Stomach (tissue), 8 donors: ENCODE measurements at regions not wholly inside any gene's neighbourhood (a gene's known extent, or its start where the extent isn't known, plus 50 kb on each side); places are given as distances from the start of the nearest gene placed in this dataset.
"Not testable (repeated sequence)": the region's sequence is repeated elsewhere in the genome, so short reads cannot be mapped to it uniquely, and the experiment has no call there.

Source experiments
- DNase-seq, 2 donors: peaks; one replicate each; pipeline versions ENCODE4 v3.0.0 to v3.0.0-alpha.2; 2013 to 2019
- H3K27ac ChIP-seq, 5 donors: fragments of 200-600 bp in 4 of 5; sonication (generic) in 4 of 5; one replicate each; pipeline ENCODE4 v1.5.1; 2013 to 2019; ENCODE audit warnings: mild to moderate bottlenecking in 1 of 5, moderate library complexity in 1 of 5
- H3K27me3 ChIP-seq, 3 donors: fragments of 200-600 bp; sonication (generic); one replicate each; pipeline ENCODE4 v1.5.1; 2017 to 2019; ENCODE audit warnings: mixed run types in 1 of 3
- H3K36me3 ChIP-seq, 4 donors: fragments of 200-600 bp; sonication (generic); 1 replicate in 3 of 4; 2 replicates in 1 of 4; pipeline ENCODE4 v1.5.1; 2016 to 2019
- H3K4me1 ChIP-seq, 4 donors: fragments of 200-600 bp; sonication (generic); one replicate each; pipeline ENCODE4 v1.5.1; 2016 to 2019
- H3K4me3 ChIP-seq, 4 donors: fragments of 200-600 bp; sonication (generic) in 3 of 4; one replicate each; pipeline ENCODE4 v1.5.1; 2016 to 2019; ENCODE audit warnings: mild to moderate bottlenecking in 1 of 4
- H3K9me3 ChIP-seq, 4 donors: fragments of 200-600 bp; sonication (generic); one replicate each; pipeline ENCODE4 v1.5.1; 2016 to 2019
- EP300 ChIP-seq: sonication (generic); formaldehyde crosslinking; IDR thresholded peaks from one replicate; pipeline ENCODE4 v1.6.1; 2017; ENCODE audit warnings: antibody characterized with exemption
- POLR2A ChIP-seq, 4 donors: fragments of 450-650 bp; IDR thresholded peaks; one replicate each; pipeline ENCODE4 v1.6.1; 2016; ENCODE audit warnings: antibody characterized with exemption in 4 of 4, control low read depth in 2 of 4, mild to moderate bottlenecking in 1 of 4, moderate library complexity in 1 of 4
- POLR2AphosphoS5 ChIP-seq, 3 donors: sonication (generic); formaldehyde crosslinking; IDR thresholded peaks; one replicate each; pipeline ENCODE4 v1.6.1; 2016; ENCODE audit warnings: antibody characterized with exemption in 3 of 3
- WGBS, 5 donors: extraction: QIAGEN DNeasy Blood & Tissue Kit in 3 of 5; methylation state at CpG; one replicate each; pipeline versions ENCODE4 v1.1.5 to v1.1.7; 2013 to 2018; 5-methylcytosine and 5-hydroxymethylcytosine counted together
- intact Hi-C: fragments of 100-400 bp; cut with DNase I; formaldehyde crosslinking; loops from one replicate; pipeline ENCODE4 v1.15.1; 2023; ENCODE audit warnings: low total_unique reads
- TF ChIP-seq, protein P1 (sequence below), 7 experiments: fragments of 450-650 bp in 4 of 7; fragments of 200-600 bp in 3 of 7; sonication (generic) in 3 of 7; IDR thresholded peaks; one replicate each; pipeline ENCODE4 v1.5.1; 2016 to 2019; ENCODE audit warnings: antibody characterized with exemption in 7 of 7, control low read depth in 2 of 7, mild to moderate bottlenecking in 1 of 7
- donor health status: healthy with polysubstance abuse.
- donor health status: Bipolar disorder and iron deficiency.
- donor health status: healthy.

DNA sequence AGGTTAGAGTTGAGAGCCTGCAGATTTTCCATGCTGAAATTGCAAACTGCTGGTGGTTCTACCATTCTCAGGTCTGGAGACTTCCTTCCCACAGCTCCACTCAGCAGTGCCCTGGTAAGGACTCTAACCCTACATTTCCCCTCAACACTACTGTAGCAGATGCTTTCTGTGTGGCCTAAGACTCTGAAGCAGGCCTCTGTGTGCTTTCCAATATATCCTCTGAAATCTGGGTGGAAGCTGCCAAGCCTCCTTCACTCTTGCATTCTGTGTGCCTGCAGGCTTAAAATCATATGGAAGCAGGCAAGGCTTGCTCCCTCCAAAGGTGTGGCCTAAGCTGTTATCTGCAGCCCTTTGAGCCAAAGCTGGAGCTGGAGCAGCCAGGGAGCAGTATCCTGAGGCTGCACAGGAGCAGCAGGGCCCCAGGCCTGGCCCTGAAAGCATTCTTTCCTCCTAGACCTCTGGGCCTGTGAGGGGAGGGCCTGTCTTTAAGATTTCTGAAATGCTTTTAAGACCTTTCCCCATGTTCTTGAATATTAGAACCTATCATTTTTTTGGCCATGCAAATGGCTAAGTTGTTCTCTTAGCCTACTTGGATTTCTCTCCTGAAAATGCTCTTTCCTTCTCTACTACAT lies 134.1 kb upstream of the TSHZ3 start:
- TF ChIP-seq POLR2A (IDR thresholded peaks at IDR 0.05) (no peak), EP300 (no peak), POLR2AphosphoS5 (IDR thresholded peaks at IDR 0.05) (no peak)
- TF ChIP-seq, protein P1, sequence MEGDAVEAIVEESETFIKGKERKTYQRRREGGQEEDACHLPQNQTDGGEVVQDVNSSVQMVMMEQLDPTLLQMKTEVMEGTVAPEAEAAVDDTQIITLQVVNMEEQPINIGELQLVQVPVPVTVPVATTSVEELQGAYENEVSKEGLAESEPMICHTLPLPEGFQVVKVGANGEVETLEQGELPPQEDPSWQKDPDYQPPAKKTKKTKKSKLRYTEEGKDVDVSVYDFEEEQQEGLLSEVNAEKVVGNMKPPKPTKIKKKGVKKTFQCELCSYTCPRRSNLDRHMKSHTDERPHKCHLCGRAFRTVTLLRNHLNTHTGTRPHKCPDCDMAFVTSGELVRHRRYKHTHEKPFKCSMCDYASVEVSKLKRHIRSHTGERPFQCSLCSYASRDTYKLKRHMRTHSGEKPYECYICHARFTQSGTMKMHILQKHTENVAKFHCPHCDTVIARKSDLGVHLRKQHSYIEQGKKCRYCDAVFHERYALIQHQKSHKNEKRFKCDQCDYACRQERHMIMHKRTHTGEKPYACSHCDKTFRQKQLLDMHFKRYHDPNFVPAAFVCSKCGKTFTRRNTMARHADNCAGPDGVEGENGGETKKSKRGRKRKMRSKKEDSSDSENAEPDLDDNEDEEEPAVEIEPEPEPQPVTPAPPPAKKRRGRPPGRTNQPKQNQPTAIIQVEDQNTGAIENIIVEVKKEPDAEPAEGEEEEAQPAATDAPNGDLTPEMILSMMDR (IDR thresholded peaks at IDR 0.05): no peak
- Histone ChIP-seq H3K27me3 (no peaks in the 10 kb centered on the region), H3K9me3 (peaks cover 0 to 29% (median 13%) of the 10 kb centered on the region in 4 donors), H3K36me3 (no peaks in the 10 kb centered on the region), H3K27ac (no peak overlapping the region), H3K4me3 (no peak overlapping the region), H3K4me1 (no peaks in the 10 kb centered on the region)
- DNase-seq: no peak
- intact Hi-C loops: no loop called here

DNA sequence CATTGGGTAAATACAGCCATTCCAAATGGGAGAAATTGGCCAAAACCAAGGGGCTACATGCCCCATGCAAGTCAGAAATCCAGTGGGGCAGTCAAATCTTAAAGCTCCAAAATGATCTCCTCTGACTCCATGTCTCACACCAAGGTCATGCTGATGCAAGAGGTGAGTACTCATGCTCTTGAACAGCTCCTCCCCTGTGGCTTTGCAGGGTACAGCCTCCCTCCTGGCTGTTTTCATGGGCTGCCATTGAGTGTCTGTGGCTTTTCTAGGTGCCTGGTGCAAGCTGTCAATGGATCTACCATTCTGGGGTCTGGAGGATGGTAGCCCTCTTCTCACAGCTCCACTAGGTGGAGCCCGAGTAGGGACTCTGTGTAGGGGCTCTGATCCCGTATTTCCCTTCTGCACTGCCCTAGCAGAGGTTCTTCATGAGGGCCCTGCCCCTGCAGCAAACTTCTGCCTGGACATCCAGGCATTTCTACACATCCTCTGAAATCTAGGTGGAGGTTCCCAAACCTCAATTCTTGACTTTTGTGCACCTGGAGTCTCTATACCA lies 135.7 kb upstream of the TSHZ3 start:
- H3K4me1 ChIP-seq, H3K36me3 ChIP-seq, intact Hi-C loops, H3K27ac ChIP-seq, DNase-seq, H3K4me3 ChIP-seq, H3K27me3 ChIP-seq: not testable (repeated sequence)
- H3K9me3 ChIP-seq: peaks cover 0 to 29% (median 13%) of the 10 kb centered on the region in 4 donors
- 55 to 74% (median 65%) methylated on average over 2 of the region's 2 CpGs for WGBS, 5 donors

DNA sequence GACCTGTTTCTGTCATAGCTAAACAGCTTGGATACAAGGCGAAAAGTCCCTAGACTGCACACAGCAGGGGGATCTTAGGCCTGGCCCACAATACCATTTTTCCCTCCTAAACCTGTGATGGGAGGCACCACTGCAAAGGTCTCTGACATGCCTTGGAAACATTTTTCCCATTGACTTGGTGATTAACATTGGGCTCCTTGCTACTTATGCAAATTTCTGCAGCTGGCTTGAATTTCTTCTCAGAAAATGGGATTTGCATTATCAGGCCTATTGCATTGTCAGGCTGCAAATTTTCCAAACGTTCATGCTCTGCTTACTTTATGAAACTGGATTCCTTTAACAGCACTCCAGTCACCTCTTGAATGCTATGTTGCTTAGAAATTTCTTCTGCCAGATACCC lies 136.2 kb upstream of the TSHZ3 start:
- H3K4me1 ChIP-seq: no peaks in the 10 kb centered on the region
- intact Hi-C loops: no loop called here
- no peaks in the 10 kb centered on the region for H3K27me3 ChIP-seq
- no peaks in the 10 kb centered on the region for H3K36me3 ChIP-seq
- TF ChIP-seq POLR2AphosphoS5 (IDR thresholded peaks at IDR 0.05) (no peak), POLR2A (IDR thresholded peaks at IDR 0.05) (no peak), EP300 (no peak)
- H3K4me3 ChIP-seq: no peak overlapping the region
- no peak for DNase-seq
- 66 to 80% (median 72%) methylated on average over 2 of the region's 2 CpGs for WGBS, 5 donors
- no peak overlapping the region for H3K27ac ChIP-seq
- peaks cover 0 to 29% (median 13%) of the 10 kb centered on the region in 4 donors for H3K9me3 ChIP-seq

DNA sequence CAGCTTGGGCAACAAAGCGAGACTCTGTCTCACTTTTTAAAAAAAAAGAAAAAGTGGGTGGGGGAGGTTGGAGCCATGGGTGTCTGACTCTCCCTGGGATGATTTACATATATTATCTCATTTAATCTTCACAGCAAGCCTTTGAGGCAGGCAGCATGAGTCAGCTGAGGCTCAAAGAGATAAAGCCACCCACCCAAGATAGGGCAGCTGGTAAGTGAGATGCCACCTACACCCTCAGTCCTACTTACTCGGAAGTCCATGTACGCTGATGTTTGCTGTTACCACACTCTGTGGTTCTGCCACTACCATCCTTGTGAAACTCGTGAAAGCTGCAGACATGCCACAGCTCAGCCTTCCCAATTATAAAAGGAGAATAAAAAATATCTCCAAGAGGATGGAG lies 142.0 kb upstream of the TSHZ3 start:
- no peaks in the 10 kb centered on the region for H3K4me1 ChIP-seq
- intact Hi-C loops: no loop called here
- no peak overlapping the region for H3K4me3 ChIP-seq
- no peak for DNase-seq
- no peak for TF ChIP-seq EP300
- TF ChIP-seq POLR2AphosphoS5 (IDR thresholded peaks at IDR 0.05): no peak
- TF ChIP-seq, protein P1 (IDR thresholded peaks at IDR 0.05): no peak
- TF ChIP-seq POLR2A (IDR thresholded peaks at IDR 0.05): no peak
- H3K27me3 ChIP-seq: no peaks in the 10 kb centered on the region
- H3K27ac ChIP-seq: no peak overlapping the region
- peaks cover 0 to 5% (median 2%) of the 10 kb centered on the region in 4 donors for H3K9me3 ChIP-seq
- 78 to 96% (median 82%) methylated on average over 4 of the region's 4 CpGs for WGBS, 5 donors
- no peaks in the 10 kb centered on the region for H3K36me3 ChIP-seq

DNA sequence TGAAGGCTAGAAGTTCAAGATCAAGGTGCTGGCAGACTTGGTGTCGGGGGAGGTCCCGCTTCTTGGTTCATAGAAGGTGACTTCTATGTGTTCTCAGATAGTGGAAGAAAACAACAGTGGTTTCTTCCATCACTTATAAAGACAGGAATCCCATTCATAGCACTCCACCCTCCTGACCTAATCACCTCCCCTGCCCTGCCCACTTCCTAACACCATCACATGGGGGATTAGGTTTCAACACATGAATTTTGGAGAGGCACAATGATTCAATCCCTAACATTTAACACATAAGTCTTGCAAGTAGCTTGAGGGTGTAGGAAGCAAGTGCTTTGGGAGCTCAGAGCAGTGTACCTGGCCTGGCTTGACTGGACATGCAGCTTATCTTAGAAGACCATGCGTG lies 142.8 kb upstream of the TSHZ3 start:
- intact Hi-C loops: no loop called here
- no peaks in the 10 kb centered on the region for H3K27me3 ChIP-seq
- no peak overlapping the region for H3K27ac ChIP-seq
- 50 to 84% (median 65%) methylated on average over 3 of the region's 3 CpGs for WGBS, 5 donors
- TF ChIP-seq, protein P1 (IDR thresholded peaks at IDR 0.05): no peak
- TF ChIP-seq POLR2AphosphoS5 (IDR thresholded peaks at IDR 0.05) (no peak), EP300 (no peak), POLR2A (IDR thresholded peaks at IDR 0.05) (no peak)
- DNase-seq: no peak
- H3K9me3 ChIP-seq: no peaks in the 10 kb centered on the region
- H3K4me1 ChIP-seq: no peaks in the 10 kb centered on the region
- no peak overlapping the region for H3K4me3 ChIP-seq
- no peaks in the 10 kb centered on the region for H3K36me3 ChIP-seq
